Non-pigmented ciliary epithelial cell (primary cell): ENCODE measurements at regions not wholly inside any gene's neighbourhood (a gene's known extent, or its start where the extent isn't known, plus 50 kb on each side); places are given as distances from the start of the nearest gene placed in this dataset.

Experiments
- DNase-seq: peaks from one replicate; pipeline ENCODE4 v3.0.0-alpha.2; 2010; ENCODE audit warnings: low read depth

DNA sequence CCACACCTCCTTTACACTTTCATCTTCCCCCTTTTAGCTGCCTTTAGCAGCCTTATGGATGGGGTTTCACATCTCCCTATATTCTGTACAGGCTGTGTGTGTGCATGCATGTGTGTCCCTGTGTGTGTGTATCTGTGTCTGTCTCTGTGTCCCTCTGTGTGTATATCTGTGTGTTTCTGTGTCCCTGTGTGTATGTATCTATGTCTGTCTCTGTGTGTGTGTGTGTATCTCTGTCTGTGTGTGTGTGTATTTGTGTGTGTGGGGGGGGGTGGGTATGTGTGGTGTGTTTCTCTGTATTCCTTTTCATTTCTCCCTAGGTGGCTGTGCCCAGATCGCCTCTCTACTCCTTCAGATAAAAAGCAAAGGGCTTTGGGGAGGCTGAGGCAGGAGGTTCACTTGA, 52.2 kb upstream of the CD83 start:
- no peak for DNase-seq

DNA sequence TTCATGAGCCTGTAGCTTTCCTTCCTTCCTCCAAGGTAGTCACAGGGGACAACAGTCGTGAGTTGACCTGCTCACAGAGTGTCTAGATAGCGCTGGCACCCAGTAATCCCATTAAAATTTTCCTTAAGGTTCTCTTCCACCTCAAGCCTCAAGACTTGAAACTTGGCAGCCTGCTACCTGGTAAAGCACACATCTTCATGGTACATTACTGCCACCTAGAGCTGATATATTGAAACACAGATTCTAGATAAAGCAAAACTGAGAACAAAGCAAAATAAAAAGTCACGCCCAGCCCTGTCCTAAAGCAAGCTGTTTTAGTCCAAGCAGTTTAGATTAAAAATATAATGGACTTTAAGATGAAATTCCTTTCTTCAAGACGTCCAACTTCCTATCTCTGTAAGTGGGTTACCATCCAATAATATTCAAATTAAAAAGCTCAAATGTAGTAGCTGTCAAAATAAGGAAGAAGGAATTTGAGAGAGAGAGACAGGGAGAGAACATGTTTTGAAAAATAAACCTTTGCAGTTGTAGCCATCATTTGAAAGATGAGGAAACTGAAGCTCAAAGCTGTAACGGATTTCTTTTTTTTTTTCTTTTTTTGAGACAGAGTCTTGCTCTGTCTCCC, 50.7 kb upstream of the CD83 start:
- DNase-seq: peak; percentile 53

DNA sequence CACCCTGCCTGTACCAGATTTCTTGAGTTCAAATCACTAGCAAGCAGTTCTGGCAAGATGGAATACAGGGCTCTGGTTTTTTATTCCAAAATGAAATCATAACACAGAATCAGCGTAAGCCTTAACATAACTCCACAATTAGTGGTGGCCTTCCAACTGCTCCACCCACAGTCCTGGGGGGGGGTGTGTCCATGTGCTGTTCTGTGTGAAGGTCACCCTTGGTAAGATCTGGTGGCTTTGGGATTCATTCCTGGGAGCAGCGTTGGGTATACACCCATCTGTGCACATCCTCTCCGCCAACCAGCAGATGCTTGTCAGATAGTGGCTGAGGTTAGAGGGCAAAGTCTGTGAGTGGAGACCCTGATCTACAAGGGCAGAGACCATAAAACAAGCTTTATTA, 49.9 kb upstream of the CD83 start:
- DNase-seq: no peak
